A673 (cell line): ENCODE measurements at regions not wholly inside any gene's neighbourhood (a gene's known extent, or its start where the extent isn't known, plus 50 kb on each side); places are given as distances from the start of the nearest gene placed in this dataset.

Experiments
- EZH2 ChIP-seq: fragments of 200-600 bp; sonication (generic); IDR thresholded peaks from 2 replicates; pipeline ENCODE4 v1.6.1; 2017; ENCODE audit warnings: borderline replicate concordance, low read depth, mild to moderate bottlenecking, mixed read lengths, antibody characterized with exemption, low read length; ENCODE audit not compliant: poor library complexity, severe bottlenecking
- TF ChIP-seq, protein P1 (sequence below): fragments of 300-800, 200-600 bp; sonication (generic); conservative IDR thresholded peaks from 2 replicates; pipeline ENCODE4 v1.5.1; 2017; ENCODE audit warnings: low read depth, mild to moderate bottlenecking, antibody characterized with exemption, low read length, moderate library complexity, mixed read lengths

DNA sequence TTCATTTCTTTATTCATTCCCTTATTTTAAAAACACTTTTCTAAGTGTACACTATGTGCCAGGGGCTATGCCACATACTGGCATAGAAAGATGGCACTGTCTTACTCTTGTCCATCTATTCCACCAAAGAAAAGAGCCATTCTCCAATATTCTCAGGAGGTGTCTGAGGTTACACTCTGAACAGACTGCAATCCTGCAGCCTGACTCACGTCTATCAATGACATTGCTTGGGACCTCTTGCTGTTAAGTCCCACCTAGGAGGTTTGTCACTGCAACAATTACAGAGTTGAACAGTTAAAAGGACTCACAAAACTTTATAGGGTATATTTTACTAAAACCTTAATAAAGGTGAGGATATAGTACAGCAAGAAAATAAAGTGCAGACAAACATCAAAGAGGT lies 512.9 kb upstream of the HTR2A start:
- TF ChIP-seq, protein P1, sequence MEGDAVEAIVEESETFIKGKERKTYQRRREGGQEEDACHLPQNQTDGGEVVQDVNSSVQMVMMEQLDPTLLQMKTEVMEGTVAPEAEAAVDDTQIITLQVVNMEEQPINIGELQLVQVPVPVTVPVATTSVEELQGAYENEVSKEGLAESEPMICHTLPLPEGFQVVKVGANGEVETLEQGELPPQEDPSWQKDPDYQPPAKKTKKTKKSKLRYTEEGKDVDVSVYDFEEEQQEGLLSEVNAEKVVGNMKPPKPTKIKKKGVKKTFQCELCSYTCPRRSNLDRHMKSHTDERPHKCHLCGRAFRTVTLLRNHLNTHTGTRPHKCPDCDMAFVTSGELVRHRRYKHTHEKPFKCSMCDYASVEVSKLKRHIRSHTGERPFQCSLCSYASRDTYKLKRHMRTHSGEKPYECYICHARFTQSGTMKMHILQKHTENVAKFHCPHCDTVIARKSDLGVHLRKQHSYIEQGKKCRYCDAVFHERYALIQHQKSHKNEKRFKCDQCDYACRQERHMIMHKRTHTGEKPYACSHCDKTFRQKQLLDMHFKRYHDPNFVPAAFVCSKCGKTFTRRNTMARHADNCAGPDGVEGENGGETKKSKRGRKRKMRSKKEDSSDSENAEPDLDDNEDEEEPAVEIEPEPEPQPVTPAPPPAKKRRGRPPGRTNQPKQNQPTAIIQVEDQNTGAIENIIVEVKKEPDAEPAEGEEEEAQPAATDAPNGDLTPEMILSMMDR: no peak
- TF ChIP-seq EZH2: no peak
